Urinary bladder (tissue), 3 donors: ENCODE measurements at regions not wholly inside any gene's neighbourhood (a gene's known extent, or its start where the extent isn't known, plus 50 kb on each side); places are given as distances from the start of the nearest gene placed in this dataset.
"Not testable (repeated sequence)": the region's sequence is repeated elsewhere in the genome, so short reads cannot be mapped to it uniquely, and the experiment has no call there.

Experiments
- DNase-seq: peaks from one replicate; pipeline ENCODE4 v3.0.0-alpha.2; 2015; ENCODE audit errors: extremely low spot score
- H3K27ac ChIP-seq: one replicate; pipeline ENCODE4 v1.5.1; 2013; ENCODE audit warnings: low read depth, mild to moderate bottlenecking, moderate library complexity
- H3K36me3 ChIP-seq: one replicate; pipeline ENCODE4 v1.6.1; 2013; ENCODE audit warnings: mild to moderate bottlenecking, moderate library complexity; ENCODE audit not compliant: insufficient read depth
- H3K4me1 ChIP-seq: one replicate; pipeline ENCODE4 v1.6.1; 2013; ENCODE audit warnings: mild to moderate bottlenecking, moderate library complexity; ENCODE audit not compliant: insufficient read depth
- H3K4me3 ChIP-seq: one replicate; pipeline ENCODE4 v1.5.1; 2013; ENCODE audit warnings: low read depth, low read length
- WGBS: extraction: QIAGEN DNeasy Blood & Tissue Kit; methylation state at CpG from one replicate; pipeline ENCODE4 v1.1.7; 2013; 5-methylcytosine and 5-hydroxymethylcytosine counted together
- donor health status: healthy with polysubstance abuse.
- donor health status: healthy.

GRCh38 chr4:170872794-170873193 lies 783.0 kb upstream of the AADAT start:
- H3K4me3 ChIP-seq: no peak overlapping the region
- H3K36me3 ChIP-seq: no peaks in the 10 kb centered on the region
- no peak for DNase-seq
- H3K4me1 ChIP-seq: no peaks in the 10 kb centered on the region
- no peak overlapping the region for H3K27ac ChIP-seq

GRCh38 chr4:170868170-170868569 lies 778.4 kb upstream of the AADAT start:
- Histone ChIP-seq H3K4me3 (no peak overlapping the region), H3K4me1 (no peaks in the 10 kb centered on the region), H3K36me3 (no peaks in the 10 kb centered on the region), H3K27ac (no peak overlapping the region)
- WGBS: 40% methylated on average over 1 of the region's 1 CpG
- DNase-seq: no peak

GRCh38 chr4:170854097-170854496 lies 764.3 kb upstream of the AADAT start:
- no peak for DNase-seq

GRCh38 chr4:170853422-170854021 lies 763.8 kb upstream of the AADAT start:
- Histone ChIP-seq H3K4me3 (no peak overlapping the region), H3K4me1 (no peaks in the 10 kb centered on the region), H3K36me3 (no peaks in the 10 kb centered on the region), H3K27ac (no peak overlapping the region)
- no peak for DNase-seq
- 25% methylated on average over 8 of the region's 8 CpGs for WGBS

More at GRCh38 chr4:170854097-170854496, 764.3 kb upstream of the AADAT start:
- 65% methylated on average over 1 of the region's 1 CpG for WGBS
- no peaks in the 10 kb centered on the region for H3K36me3 ChIP-seq
- no peaks in the 10 kb centered on the region for H3K4me1 ChIP-seq
- no peak overlapping the region for H3K27ac ChIP-seq
- H3K4me3 ChIP-seq: no peak overlapping the region

- Histone ChIP-seq H3K36me3 (no peaks in the 10 kb centered on the region), H3K4me1 (no peaks in the 10 kb centered on the region), H3K4me3 (no peak overlapping the region), H3K27ac (no peak overlapping the region)
- no peak for DNase-seq
- 89% methylated on average over 1 of the region's 1 CpG for WGBS
Observed at GRCh38 chr4:170849969-170850368, 760.2 kb upstream of the AADAT start.

GRCh38 chr4:170827562-170828274 lies 738.0 kb upstream of the AADAT start:
- Histone ChIP-seq H3K4me1 (no peaks in the 10 kb centered on the region), H3K4me3 (no peak overlapping the region), H3K27ac (no peak overlapping the region), H3K36me3 (peaks cover 1% of the 10 kb centered on the region)
- WGBS: 83% methylated on average over 3 of the region's 3 CpGs
- DNase-seq: no peak

GRCh38 chr4:170818786-170819185 lies 729.0 kb upstream of the AADAT start:
- H3K4me1 ChIP-seq: no peaks in the 10 kb centered on the region
- DNase-seq: no peak
- WGBS: 69% methylated on average over 2 of the region's 2 CpGs
- no peak overlapping the region for H3K4me3 ChIP-seq
- H3K27ac ChIP-seq: no peak overlapping the region
- H3K36me3 ChIP-seq: no peaks in the 10 kb centered on the region

- no peak overlapping the region for H3K4me3 ChIP-seq
- no peak overlapping the region for H3K27ac ChIP-seq
- H3K36me3 ChIP-seq: no peaks in the 10 kb centered on the region
- H3K4me1 ChIP-seq: no peaks in the 10 kb centered on the region
- DNase-seq: no peak
- WGBS: 76% methylated on average over 7 of the region's 7 CpGs
Observed at GRCh38 chr4:170805352-170805751, 715.6 kb upstream of the AADAT start.

GRCh38 chr4:170804930-170805329 lies 715.2 kb upstream of the AADAT start:
- no peaks in the 10 kb centered on the region for H3K4me1 ChIP-seq
- DNase-seq: no peak
- H3K27ac ChIP-seq: no peak overlapping the region
- 93% methylated on average over 11 of the region's 11 CpGs for WGBS
- H3K4me3 ChIP-seq: no peak overlapping the region
- H3K36me3 ChIP-seq: no peaks in the 10 kb centered on the region

GRCh38 chr4:170803492-170803891 lies 713.7 kb upstream of the AADAT start:
- H3K4me1 ChIP-seq: no peaks in the 10 kb centered on the region
- DNase-seq: no peak
- H3K27ac ChIP-seq: no peak overlapping the region
- no peaks in the 10 kb centered on the region for H3K36me3 ChIP-seq
- WGBS: 88% methylated on average over 1 of the region's 1 CpG
- no peak overlapping the region for H3K4me3 ChIP-seq

GRCh38 chr4:170801771-170802170 lies 712.0 kb upstream of the AADAT start:
- DNase-seq: no peak
- H3K27ac ChIP-seq: no peak overlapping the region
- WGBS: 63% methylated on average over 3 of the region's 3 CpGs
- no peaks in the 10 kb centered on the region for H3K4me1 ChIP-seq
- H3K4me3 ChIP-seq: no peak overlapping the region
- H3K36me3 ChIP-seq: no peaks in the 10 kb centered on the region

- no peaks in the 10 kb centered on the region for H3K36me3 ChIP-seq
- 50% methylated on average over 3 of the region's 3 CpGs for WGBS
- no peak overlapping the region for H3K27ac ChIP-seq
- H3K4me1 ChIP-seq: no peaks in the 10 kb centered on the region
- DNase-seq: no peak
- no peak overlapping the region for H3K4me3 ChIP-seq
Observed at GRCh38 chr4:170794525-170794924, 704.8 kb upstream of the AADAT start.

GRCh38 chr4:170788540-170789051 lies 698.8 kb upstream of the AADAT start:
- DNase-seq, H3K4me3 ChIP-seq, H3K27ac ChIP-seq, H3K4me1 ChIP-seq, H3K36me3 ChIP-seq: not testable (repeated sequence)
- 88% methylated on average over 26 of the region's 28 CpGs for WGBS

GRCh38 chr4:170777663-170778062 lies 687.9 kb upstream of the AADAT start:
- H3K4me3 ChIP-seq: no peak overlapping the region
- no peak overlapping the region for H3K27ac ChIP-seq
- no peaks in the 10 kb centered on the region for H3K4me1 ChIP-seq
- no peaks in the 10 kb centered on the region for H3K36me3 ChIP-seq
- DNase-seq: no peak
- WGBS: 80% methylated on average over 3 of the region's 3 CpGs
